Trophoblast cell (in vitro differentiated cells and primary cell): ENCODE measurements at regions not wholly inside any gene's neighbourhood (a gene's known extent, or its start where the extent isn't known, plus 50 kb on each side); places are given as distances from the start of the nearest gene placed in this dataset.
A peak's percentile ranks its signal among the peaks of the same experiment; 100 is the strongest.

ENCODE experiments used
- DNase-seq, 2 donors: peaks; one replicate each; pipeline ENCODE4 v3.0.0-alpha.2; 2016
- H2AFZ ChIP-seq: 2 replicates; pipeline ENCODE4 v1.6.1; 2013; ENCODE audit warnings: low read length, moderate library complexity, mild to moderate bottlenecking; ENCODE audit not compliant: insufficient read depth, poor library complexity
- H2AK5ac ChIP-seq: 2 replicates; pipeline ENCODE4 v1.6.1; 2013; ENCODE audit warnings: mild to moderate bottlenecking, low read length
- H2BK120ac ChIP-seq: 2 replicates; pipeline ENCODE4 v1.6.1; 2013; ENCODE audit warnings: low read length, mild to moderate bottlenecking, moderate library complexity; ENCODE audit not compliant: insufficient read depth, poor library complexity
- H2BK12ac ChIP-seq: 2 replicates; pipeline ENCODE4 v1.6.1; 2013; ENCODE audit warnings: mild to moderate bottlenecking, low read length, moderate library complexity
- H2BK5ac ChIP-seq: 2 replicates; pipeline ENCODE4 v1.6.1; 2013; ENCODE audit warnings: low read length, low read depth, moderate library complexity, mild to moderate bottlenecking; ENCODE audit not compliant: poor library complexity
- H3K14ac ChIP-seq: 2 replicates; pipeline ENCODE4 v1.6.1; 2013; ENCODE audit warnings: mild to moderate bottlenecking, low read length
- H3K18ac ChIP-seq: 2 replicates; pipeline ENCODE4 v1.6.1; 2013; ENCODE audit warnings: mild to moderate bottlenecking, low read length
- H3K23ac ChIP-seq: 2 replicates; pipeline ENCODE4 v1.6.1; 2013; ENCODE audit warnings: low read length
- H3K27ac ChIP-seq: 2 replicates; pipeline ENCODE4 v1.5.1; 2013; ENCODE audit warnings: low read depth, mild to moderate bottlenecking, inconsistent platforms, low read length, moderate library complexity
- H3K27me3 ChIP-seq: 2 replicates; pipeline ENCODE4 v1.6.1; 2013; ENCODE audit warnings: inconsistent platforms, mild to moderate bottlenecking, low read length, moderate library complexity; ENCODE audit not compliant: insufficient read depth
- H3K36me3 ChIP-seq, 2 experiments: 1 replicate in 1 of 2; 2 replicates in 1 of 2; pipeline ENCODE4 v1.6.1; 2013; ENCODE audit warnings: low read length in 2 of 2, mild to moderate bottlenecking in 2 of 2, moderate library complexity in 1 of 2; ENCODE audit not compliant: insufficient read depth in 2 of 2, control insufficient read depth in 1 of 2
- H3K4ac ChIP-seq: 2 replicates; pipeline ENCODE4 v1.6.1; 2013; ENCODE audit warnings: low read depth, mild to moderate bottlenecking, low read length, moderate library complexity
- H3K4me1 ChIP-seq, 2 experiments: 1 replicate in 1 of 2; 2 replicates in 1 of 2; pipeline ENCODE4 v1.6.1; 2013; ENCODE audit warnings: low read length in 2 of 2, mild to moderate bottlenecking in 2 of 2, moderate library complexity in 1 of 2; ENCODE audit not compliant: insufficient read depth in 2 of 2, control insufficient read depth in 1 of 2
- H3K4me2 ChIP-seq: 2 replicates; pipeline ENCODE4 v1.6.1; 2013; ENCODE audit warnings: inconsistent platforms, mild to moderate bottlenecking, low read length, moderate library complexity
- H3K4me3 ChIP-seq: 2 replicates; pipeline ENCODE4 v1.5.1; 2013; ENCODE audit warnings: mild to moderate bottlenecking, low read depth, low read length, inconsistent platforms
- H3K79me1 ChIP-seq: one replicate; pipeline ENCODE4 v1.6.1; 2013; ENCODE audit warnings: low read length
- H3K79me2 ChIP-seq: 2 replicates; pipeline ENCODE4 v1.6.1; 2013; ENCODE audit warnings: low read length, mild to moderate bottlenecking; ENCODE audit not compliant: control insufficient read depth, insufficient read depth, poor library complexity
- H3K9ac ChIP-seq: 2 replicates; pipeline ENCODE4 v1.6.1; 2013; ENCODE audit warnings: mild to moderate bottlenecking, low read length
- H3K9me3 ChIP-seq: 2 replicates; pipeline ENCODE4 v1.6.1; 2013; ENCODE audit warnings: low read depth, mild to moderate bottlenecking, control low read depth, inconsistent platforms, low read length; ENCODE audit not compliant: insufficient read depth
- H4K12ac ChIP-seq: 2 replicates; pipeline ENCODE4 v1.6.1; 2013; ENCODE audit warnings: low read depth, mild to moderate bottlenecking, low read length, moderate library complexity
- H4K8ac ChIP-seq: 2 replicates; pipeline ENCODE4 v1.6.1; 2013; ENCODE audit warnings: low read depth, mild to moderate bottlenecking, low read length, moderate library complexity
- H4K91ac ChIP-seq: one replicate; pipeline ENCODE4 v1.6.1; 2013; ENCODE audit warnings: low read depth, mild to moderate bottlenecking, low read length, moderate library complexity
- WGBS: extraction: QIAGEN DNeasy Blood & Tissue Kit; methylation state at CpG from one replicate; pipeline ENCODE4 v1.1.7; 2013; ENCODE audit warnings: missing lambda C conversion rate; ENCODE audit not compliant: insufficient read length, insufficient coverage; ENCODE audit errors: extremely low coverage; 5-methylcytosine and 5-hydroxymethylcytosine counted together

DNA sequence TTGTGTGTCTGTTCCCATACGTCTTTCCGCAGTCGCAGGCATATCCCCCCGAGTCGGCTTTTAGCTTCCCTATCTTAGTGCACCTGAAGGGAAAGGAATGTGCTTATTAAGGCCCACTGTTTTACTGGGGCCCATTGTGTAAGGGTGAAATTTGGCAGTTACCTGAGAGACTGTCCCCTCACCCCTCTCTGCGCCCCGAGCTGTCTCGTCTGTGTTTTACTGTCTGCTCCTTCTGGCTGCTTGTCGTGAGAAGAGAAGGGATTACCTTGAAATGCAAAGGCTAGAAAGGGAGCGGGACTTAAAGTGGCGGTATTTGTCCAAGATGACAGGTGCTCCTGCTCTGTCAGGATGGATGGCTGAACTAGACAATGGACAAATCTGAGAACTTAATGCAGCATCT, 233.0 kb upstream of the POU1F1 start:
- Histone ChIP-seq H2BK12ac (no peak overlapping the region), H3K23ac (no peak overlapping the region), H3K4me3 (no peak overlapping the region), H2BK5ac (no peak overlapping the region), H3K27me3 (no peaks in the 10 kb centered on the region), H3K79me2 (no peaks in the 10 kb centered on the region), H3K4ac (no peak overlapping the region), H2AFZ (no peak overlapping the region), H3K14ac (no peak overlapping the region), H4K8ac (no peak overlapping the region), H4K12ac (no peak overlapping the region), H3K4me1 (no peaks in the 10 kb centered on the region), H3K79me1 (no peaks in the 10 kb centered on the region), H3K27ac (no peak overlapping the region), H4K91ac (no peak overlapping the region), H3K9ac (no peak overlapping the region), H3K4me2 (peak overlapping the region; percentile 0), H3K18ac (no peak overlapping the region), H3K9me3 (no peaks in the 10 kb centered on the region), H2BK120ac (no peak overlapping the region), H3K36me3 (no peaks in the 10 kb centered on the region), H2AK5ac (no peak overlapping the region)
- no peak for DNase-seq
- no CpG with 5 or more reads among the region's 11 CpGs for WGBS

DNA sequence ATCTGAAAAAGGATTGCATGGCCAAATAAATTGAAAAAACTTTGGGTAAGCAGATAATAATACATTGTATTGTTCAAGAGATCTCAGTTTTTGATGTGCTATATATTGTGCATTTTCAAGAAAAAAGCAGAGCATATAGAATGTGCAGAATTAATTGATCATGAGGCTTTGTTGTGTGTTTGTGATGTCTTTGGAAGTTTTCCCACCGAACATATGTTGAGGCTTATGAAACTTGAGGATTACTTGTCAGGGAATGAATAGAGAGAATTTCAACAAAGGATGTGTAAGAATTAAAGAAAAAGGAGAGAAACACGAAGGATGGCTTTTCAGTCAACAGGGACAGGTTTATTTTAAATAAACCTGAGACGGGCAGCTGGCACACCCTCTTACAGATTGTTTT, 232.5 kb upstream of the POU1F1 start:
- Histone ChIP-seq H3K4ac (no peak overlapping the region), H3K9ac (no peak overlapping the region), H3K4me1 (no peaks in the 10 kb centered on the region), H3K27me3 (no peaks in the 10 kb centered on the region), H2BK12ac (no peak overlapping the region), H3K36me3 (no peaks in the 10 kb centered on the region), H3K23ac (no peak overlapping the region), H3K4me2 (no peak overlapping the region), H2BK120ac (no peak overlapping the region), H3K9me3 (no peaks in the 10 kb centered on the region), H2AK5ac (no peak overlapping the region), H3K18ac (no peak overlapping the region), H3K79me1 (no peaks in the 10 kb centered on the region), H4K12ac (no peak overlapping the region), H2BK5ac (no peak overlapping the region), H2AFZ (no peak overlapping the region), H4K8ac (no peak overlapping the region), H3K14ac (no peak overlapping the region), H4K91ac (no peak overlapping the region), H3K4me3 (no peak overlapping the region), H3K27ac (no peak overlapping the region), H3K79me2 (no peaks in the 10 kb centered on the region)
- no CpG with 5 or more reads among the region's 3 CpGs for WGBS
- no peak for DNase-seq

DNA sequence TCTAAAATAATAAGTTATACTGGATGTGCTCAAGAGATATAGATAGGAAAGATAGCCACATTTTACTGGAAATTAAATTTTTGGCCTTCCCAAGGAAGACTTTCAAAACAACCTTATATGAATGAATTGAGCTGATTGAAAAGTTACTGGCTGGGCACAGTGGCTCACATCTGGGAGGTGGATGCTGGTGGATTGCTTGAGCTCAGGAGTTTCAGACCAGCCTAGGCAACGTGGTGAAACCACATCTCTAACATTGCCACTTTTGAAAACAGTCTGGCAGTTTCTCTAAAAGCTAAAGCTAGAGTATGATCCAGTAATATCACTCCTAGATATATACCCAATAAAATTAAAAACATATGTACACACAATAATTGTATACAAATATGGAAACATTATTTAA, 231.4 kb upstream of the POU1F1 start:
- H3K27me3 ChIP-seq = no peaks in the 10 kb centered on the region
- no peaks in the 10 kb centered on the region for H3K4me1 ChIP-seq
- H3K36me3 ChIP-seq = no peaks in the 10 kb centered on the region
- H2BK120ac ChIP-seq = no peak overlapping the region
- H3K18ac ChIP-seq = no peak overlapping the region
- H3K23ac ChIP-seq = no peak overlapping the region
- no peaks in the 10 kb centered on the region for H3K79me2 ChIP-seq
- no peak overlapping the region for H3K9ac ChIP-seq
- no peak overlapping the region for H2AFZ ChIP-seq
- H3K79me1 ChIP-seq = no peaks in the 10 kb centered on the region
- H3K4me3 ChIP-seq = no peak overlapping the region
- H2AK5ac ChIP-seq = no peak overlapping the region
- WGBS = no CpG with 5 or more reads among the region's 1 CpG
- H3K14ac ChIP-seq = no peak overlapping the region
- H3K27ac ChIP-seq = no peak overlapping the region
- H4K91ac ChIP-seq = no peak overlapping the region
- DNase-seq = no peak
- H3K9me3 ChIP-seq = no peaks in the 10 kb centered on the region
- H3K4me2 ChIP-seq = no peak overlapping the region
- H2BK5ac ChIP-seq = no peak overlapping the region
- H3K4ac ChIP-seq = no peak overlapping the region
- H4K12ac ChIP-seq = no peak overlapping the region
- no peak overlapping the region for H2BK12ac ChIP-seq
- no peak overlapping the region for H4K8ac ChIP-seq

DNA sequence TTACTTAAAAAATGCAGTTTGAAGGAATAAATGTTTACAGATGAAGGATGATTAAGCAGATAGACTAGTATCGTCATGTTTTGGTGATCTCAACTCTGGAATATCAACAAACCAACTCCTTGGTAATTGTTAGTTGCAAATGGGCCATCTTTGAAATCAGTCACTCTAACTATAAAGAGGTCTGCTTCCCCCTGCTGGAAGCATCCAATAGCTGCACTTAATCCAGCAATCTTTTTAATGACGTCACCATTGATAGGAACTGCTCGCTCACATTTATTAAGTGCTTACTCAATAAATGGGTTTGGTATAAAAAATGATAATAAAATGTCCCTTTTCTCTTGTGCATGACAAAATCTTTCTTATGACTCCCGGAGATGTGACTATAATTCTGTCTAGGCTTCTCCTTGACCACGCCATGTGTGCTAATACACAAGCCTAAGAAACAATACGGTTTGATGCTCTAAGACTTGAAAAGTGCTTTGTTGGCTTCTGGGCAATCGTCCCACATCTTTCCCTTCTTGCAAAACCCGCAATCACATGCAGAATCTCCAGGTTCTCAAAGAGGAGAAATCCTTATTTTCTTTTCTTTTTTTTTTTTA, 227.6 kb upstream of the POU1F1 start:
- no peak overlapping the region for H3K4ac ChIP-seq
- no peak overlapping the region for H2BK5ac ChIP-seq
- H3K79me1 ChIP-seq = no peaks in the 10 kb centered on the region
- H3K14ac ChIP-seq = no peak overlapping the region
- H3K9me3 ChIP-seq = no peaks in the 10 kb centered on the region
- no peaks in the 10 kb centered on the region for H3K79me2 ChIP-seq
- no peak overlapping the region for H4K8ac ChIP-seq
- H3K4me1 ChIP-seq = no peaks in the 10 kb centered on the region
- no peak overlapping the region for H2AK5ac ChIP-seq
- H3K4me3 ChIP-seq = no peak overlapping the region
- no peak overlapping the region for H2BK120ac ChIP-seq
- no peak overlapping the region for H3K23ac ChIP-seq
- H3K27me3 ChIP-seq = no peaks in the 10 kb centered on the region
- H3K36me3 ChIP-seq = no peaks in the 10 kb centered on the region
- no CpG with 5 or more reads among the region's 8 CpGs for WGBS
- DNase-seq = peak; percentile 15 to 82
- no peak overlapping the region for H3K9ac ChIP-seq
- no peak overlapping the region for H2AFZ ChIP-seq
- no peak overlapping the region for H3K27ac ChIP-seq
- H3K18ac ChIP-seq = no peak overlapping the region
- H2BK12ac ChIP-seq = no peak overlapping the region
- no peak overlapping the region for H4K91ac ChIP-seq
- H3K4me2 ChIP-seq = no peak overlapping the region
- H4K12ac ChIP-seq = no peak overlapping the region
